Stimulated activated CD4-positive, alpha-beta T cell treated with anti-CD3 and anti-CD28 coated beads, Interleukin-2, amount 100 ng/mL, for 4 hours (primary cell): ENCODE measurements at regions not wholly inside any gene's neighbourhood (a gene's known extent, or its start where the extent isn't known, plus 50 kb on each side); places are given as distances from the start of the nearest gene placed in this dataset.

ENCODE experiments used
- DNase-seq: peaks from one replicate; pipeline ENCODE4 v3.0.0-alpha.2; 2020; ENCODE audit warnings: low read depth

DNA sequence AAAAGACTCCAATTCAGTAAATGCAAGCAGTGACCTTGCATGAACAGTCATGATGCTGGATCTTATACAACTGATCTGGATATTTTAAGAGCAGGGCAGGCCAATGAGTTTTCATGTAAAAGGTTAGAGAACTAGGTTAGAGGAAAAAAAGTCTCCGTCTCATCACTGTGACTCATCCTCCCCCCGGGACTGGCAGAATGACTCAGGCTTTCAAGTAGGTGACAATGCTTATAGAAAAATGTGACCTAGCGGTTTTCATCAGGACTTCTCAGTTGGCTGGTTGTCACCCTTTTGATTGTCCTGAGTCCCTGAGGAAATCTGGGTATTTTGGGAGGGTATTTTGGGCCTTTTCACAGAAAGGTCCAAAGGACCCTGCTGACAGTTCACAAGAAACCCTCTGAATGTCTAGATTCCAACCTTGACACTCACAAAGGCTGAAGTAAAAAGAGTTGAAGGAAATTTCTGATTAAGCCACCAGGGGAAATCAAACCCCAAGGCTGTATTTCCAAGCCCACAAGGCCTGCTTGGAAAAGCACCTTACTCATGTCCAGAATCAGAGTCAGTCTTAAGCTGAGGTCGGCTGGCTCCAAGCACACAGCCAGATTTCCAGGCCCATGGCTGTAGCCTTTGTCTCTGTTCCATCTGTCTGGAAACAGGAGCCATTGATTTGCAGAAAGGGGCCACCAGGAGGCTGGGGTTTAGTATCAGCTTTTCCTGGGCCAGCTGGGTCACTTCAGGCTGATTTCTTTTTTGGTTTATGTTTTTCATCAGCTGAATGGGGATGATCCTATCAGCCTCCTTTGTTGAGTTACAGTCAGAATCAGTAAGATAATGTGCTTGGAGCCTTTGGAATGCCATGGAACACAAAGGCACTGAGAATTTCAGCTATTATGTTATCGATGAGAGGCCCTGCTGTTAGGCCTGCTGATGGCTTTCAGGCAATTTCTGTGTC is 226.4 kb upstream of the HABP2 start:
- no peak for DNase-seq

GRCh38 chr10:113329121-113329596 is 223.7 kb upstream of the HABP2 start:
- no peak for DNase-seq

DNA sequence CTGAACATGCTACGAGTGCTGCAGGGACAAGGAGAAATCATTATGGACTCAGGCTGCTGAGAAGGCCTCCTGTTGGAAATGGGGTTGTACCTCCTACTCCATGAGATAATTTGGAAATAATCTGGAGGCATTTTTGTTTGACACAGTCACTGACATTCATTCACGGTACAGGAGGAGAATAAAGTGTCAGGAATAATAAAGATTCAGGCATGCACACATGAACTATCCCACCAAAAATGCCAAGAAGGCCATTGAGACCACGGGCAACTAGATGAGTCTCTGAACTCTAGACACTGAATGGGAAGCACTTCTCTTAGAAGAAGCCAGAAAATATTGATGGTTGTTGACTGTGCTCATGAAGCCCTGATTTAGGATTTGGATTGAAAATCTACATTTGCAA is 220.9 kb upstream of the HABP2 start:
- no peak for DNase-seq

DNA sequence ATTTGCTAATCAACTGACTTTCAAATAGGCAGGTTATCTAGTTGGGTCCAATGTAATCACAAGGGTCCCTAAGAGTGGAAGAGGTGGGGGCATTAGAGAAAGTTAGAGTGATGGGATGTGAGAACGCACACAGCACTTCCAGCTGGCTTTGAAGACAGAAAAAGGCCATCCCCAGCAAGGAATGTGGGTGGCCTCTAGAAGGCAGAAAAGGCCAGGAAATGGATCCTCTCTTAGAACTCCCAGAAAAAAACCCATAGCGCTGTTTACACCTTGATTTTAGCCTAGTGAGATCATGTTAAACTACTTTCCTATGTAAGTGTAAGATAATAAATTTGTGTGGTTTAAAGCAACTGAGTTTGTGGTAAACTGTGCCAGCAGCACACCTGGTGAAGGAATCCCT is 219.5 kb upstream of the HABP2 start:
- no peak for DNase-seq

DNA sequence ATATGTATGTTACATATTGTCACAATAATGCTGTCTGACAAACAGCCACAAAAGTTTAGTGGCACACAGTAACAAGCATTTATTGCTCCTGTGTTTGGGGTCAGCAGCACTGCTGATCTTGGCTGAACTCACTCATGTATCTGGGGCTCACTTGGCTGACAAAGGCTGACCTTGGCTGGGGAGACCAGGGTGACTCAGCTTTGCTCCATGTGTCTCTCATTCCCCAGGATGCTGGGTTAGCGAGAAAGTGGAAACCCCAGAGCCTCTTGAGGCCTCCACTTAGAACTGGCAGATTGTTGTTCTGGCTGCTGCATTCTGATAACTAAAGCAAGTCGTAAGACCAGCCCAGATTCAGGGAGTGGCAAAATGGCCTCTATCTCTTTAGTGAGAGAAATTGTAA is 217.3 kb upstream of the HABP2 start:
- no peak for DNase-seq

GRCh38 chr10:113336549-113337130 is 216.2 kb upstream of the HABP2 start:
- no peak for DNase-seq

GRCh38 chr10:113337142-113337541 is 215.7 kb upstream of the HABP2 start:
- DNase-seq, result no peak

GRCh38 chr10:113339121-113339520 is 213.7 kb upstream of the HABP2 start:
- DNase-seq, result no peak

DNA sequence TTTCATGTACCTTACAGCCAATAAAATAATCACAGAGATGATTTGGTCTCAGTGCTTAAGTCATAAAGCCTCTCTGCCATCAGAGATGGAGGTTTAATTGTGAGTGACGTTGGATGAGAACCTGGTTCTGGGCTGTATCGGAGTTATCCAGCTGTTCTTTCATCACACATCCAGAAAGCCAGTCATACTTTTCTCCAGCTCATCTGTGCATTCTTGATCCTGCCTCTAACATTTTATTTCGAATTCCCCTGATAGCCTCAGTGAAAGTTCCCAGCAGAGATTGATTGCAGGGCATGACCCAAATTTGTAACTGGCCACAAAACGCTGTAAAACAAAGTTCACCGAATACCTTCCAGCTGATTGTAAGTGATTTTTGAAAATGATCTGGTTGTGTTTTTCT is 212.6 kb upstream of the HABP2 start:
- DNase-seq, result no peak

DNA sequence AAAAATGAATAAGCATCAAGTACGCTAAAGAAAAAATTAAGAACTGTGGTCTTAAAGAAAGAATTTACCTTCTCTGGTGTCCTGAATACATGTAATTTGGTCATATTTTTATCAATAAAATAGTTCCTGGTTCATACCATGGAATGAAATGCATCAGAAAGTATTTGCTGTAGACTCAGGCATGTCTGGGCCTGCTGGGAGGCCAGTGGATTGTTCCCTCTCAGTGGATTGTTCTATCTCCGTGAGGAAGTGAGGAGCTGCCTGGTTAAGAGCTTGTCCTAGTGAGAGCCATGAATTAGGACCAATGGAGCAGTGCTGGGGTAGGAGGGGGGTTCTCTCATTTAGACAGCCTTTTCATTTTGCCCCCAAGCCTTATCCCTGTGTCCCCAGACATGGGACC is 211.7 kb upstream of the HABP2 start:
- no peak for DNase-seq

GRCh38 chr10:113345826-113346624 is 206.8 kb upstream of the HABP2 start:
- no peak for DNase-seq

DNA sequence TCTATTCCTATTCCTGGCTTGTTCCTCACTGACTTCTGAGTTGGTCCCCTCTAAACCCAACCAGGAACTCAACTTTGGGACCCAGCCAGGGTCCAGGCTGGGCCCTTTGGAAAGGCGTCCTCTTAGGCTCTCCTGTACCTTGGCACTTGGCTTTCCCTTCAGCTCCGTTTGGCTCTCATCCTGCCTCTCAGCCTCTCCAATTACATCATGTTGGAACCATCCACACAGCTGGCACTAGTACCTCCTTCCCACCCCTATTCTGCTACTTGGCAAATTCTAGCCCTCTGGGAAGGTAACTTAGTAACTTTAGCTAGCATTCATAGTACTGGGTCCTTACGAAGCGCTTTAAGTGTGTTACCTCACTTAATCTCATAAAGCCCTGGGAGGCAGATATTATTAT is 205.3 kb upstream of the HABP2 start:
- no peak for DNase-seq

- DNase-seq, result no peak
Measured at GRCh38 chr10:113348694-113349093, 204.2 kb upstream of the HABP2 start.

DNA sequence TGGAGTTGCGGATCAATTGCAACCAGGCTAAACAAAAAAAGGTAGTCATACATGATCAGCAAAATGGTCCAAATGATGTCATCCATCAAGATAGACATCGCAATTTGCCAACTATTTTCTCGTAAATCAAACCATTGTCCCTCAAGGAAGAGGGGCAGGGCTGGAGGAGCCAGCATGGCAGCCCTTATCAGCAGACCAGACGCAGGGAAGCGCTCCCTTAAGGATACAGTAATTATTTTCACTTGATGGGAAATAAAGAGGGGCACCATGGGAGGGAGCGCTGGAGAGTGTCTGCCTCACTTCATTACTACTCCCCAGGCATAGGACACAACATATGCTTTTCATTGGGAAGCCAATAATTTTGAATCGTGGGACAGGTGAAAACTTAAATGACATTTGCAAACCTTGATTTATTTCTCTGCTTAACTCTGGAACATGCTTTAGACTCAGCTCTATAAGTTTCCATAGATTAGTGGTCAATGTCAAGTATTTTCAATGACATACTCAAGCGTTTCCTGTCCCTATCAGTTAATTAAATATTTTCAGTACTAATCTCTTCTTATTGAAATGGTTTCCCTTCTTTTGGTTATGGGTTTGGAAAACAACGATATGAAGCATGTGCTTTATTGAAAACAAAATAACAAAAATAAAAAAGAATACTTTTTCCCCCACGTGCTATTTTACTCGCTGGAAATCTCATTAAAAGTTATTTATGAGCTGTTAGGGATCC is 202.4 kb upstream of the HABP2 start:
- no peak for DNase-seq

- DNase-seq, result no peak
Measured at GRCh38 chr10:113354711-113355110, 198.1 kb upstream of the HABP2 start.

DNA sequence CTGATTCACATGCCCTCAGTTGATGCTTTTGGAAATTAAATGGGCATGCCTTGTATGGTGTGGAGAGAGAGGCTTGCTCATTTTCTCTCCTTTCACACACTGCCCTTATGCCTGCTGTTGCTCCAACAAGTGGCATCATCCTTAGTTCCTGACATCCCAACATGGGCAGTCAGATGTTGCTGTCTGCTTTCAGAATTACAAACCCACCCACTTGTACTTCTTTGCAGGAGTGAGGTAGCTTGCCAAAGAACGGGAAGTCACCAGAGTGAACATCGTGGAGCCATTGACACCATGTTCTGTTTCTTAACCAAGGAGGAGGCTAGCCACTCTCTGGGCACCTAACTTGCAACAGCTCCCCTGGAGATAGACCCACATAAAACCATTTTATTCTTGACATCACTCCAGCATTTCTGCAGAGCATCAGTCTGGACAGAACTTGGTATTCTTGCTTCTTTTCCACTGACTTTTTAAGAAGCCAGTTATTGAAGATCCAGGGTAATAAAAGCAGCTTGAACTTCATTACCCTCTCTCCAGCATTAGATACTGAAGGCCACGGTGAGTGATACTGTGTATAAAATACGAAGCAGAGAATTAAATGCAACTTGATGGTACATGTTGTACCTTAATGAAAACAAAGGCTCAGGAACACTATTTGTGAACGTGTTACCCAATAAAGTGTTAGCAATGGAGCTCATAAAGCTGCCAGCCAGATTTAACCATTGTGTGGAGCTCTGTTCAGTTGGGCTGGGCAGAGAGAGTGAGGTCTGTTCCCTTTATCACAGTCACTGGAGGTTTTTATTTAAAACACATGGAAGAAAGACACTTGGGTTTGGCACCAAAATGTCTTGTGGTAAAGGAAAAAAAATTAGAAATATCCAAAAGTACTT is 195.8 kb upstream of the HABP2 start:
- DNase-seq, result no peak

- DNase-seq, result no peak
Measured at GRCh38 chr10:113357681-113358300, 195.1 kb upstream of the HABP2 start.

DNA sequence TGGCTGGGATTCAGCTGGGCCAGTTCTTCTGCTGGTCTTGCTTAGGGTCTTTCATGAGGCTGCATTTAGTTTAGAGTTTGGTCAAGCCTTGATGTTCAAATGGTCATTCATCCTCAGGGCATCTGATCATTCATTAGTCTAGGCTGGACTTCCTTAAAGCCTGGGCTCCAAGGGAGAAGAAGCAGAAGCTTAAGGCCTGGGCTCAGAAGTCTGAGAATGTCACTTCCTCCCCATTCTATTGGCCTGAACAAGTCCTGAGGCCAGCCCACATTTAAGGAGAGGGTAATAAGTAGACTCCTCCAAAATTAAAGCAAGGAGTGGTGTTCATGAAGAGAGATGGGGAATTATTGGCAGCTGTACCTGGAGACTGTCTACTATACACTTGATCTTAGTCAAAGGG is 193.2 kb upstream of the HABP2 start:
- DNase-seq, result no peak

DNA sequence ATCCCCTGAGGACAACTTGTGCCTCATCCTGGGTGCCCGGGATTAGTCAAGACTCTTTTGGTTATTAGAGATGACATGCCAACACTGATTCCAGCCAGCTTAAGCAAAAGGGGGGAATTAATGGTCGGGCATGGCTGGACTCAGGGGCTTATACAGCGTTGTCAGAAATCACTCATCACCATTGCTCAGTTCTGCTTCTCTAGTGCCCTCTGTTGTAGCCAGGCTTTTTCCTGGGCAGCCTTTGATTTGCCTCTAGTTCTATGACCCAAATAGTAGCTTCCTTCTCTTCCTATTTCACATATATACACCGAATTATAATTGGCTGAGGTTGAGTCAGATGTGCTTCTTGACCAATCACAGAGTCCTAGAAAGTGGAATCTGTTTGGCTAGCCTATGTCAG is 192.0 kb upstream of the HABP2 start:
- DNase-seq, result no peak

GRCh38 chr10:113362645-113363091 is 190.2 kb upstream of the HABP2 start:
- DNase-seq, result no peak
